ENCODE measurements at regions not wholly inside any gene's neighbourhood (a gene's known extent, or its start where the extent isn't known, plus 50 kb on each side); places are given as distances from the start of the nearest gene placed in this dataset.

GRCh38 chr21:29248124-29248523 lies 50.6 kb upstream of the BACH1 start:
- no peak for TF ChIP-seq Cebpa-rat (IDR thresholded peaks at IDR 0.05)
- Histone ChIP-seq H3K9ac (no peak overlapping the region), H3K9me3 (peaks cover 7% of the 10 kb centered on the region), H3K4me1 (peaks cover 5% of the 10 kb centered on the region; the same call in 1 of the 2 replicates), H3K4me2 (no peak overlapping the region), H4K20me1 (no peaks in the 10 kb centered on the region), H3K27ac (no peak overlapping the region), H3K4me3 (no peak overlapping the region), H3K27me3 (no peaks in the 10 kb centered on the region), H3K36me3 (no peaks in the 10 kb centered on the region)

Measured in BLaER1 (cell line).